ENCODE measurements at regions not wholly inside any gene's neighbourhood (a gene's known extent, or its start where the extent isn't known, plus 50 kb on each side); places are given as distances from the start of the nearest gene placed in this dataset.

GRCh38 chr3:28577941-28578500 is 229.4 kb upstream of the AZI2 start:
- Mint-ChIP-seq H3K27ac (no peak overlapping the region), H3K27me3 (ENCODE audit: insufficient read depth, low read depth, poor library complexity) (peaks cover 25% of the 10 kb centered on the region), H3K4me1 (peaks cover 44% of the 10 kb centered on the region), H3K4me3 (peak overlapping the region; percentile 84; the same call in 1 of the 3 replicates), H3K36me3 (ENCODE audit: low read depth) (no peaks in the 10 kb centered on the region), H3K9me3 (no peaks in the 10 kb centered on the region)
- H3F3A ChIP-seq (replicated peaks; ENCODE audit: low read depth): 0 out of 2 replicates have a peak, but pooled peaks cover 6% of the 10 kb centered on the region
- H3K9me2 ChIP-seq (ENCODE audit: insufficient read depth): no peaks in the 10 kb centered on the region
- ATAC-seq (no peak), DNase-seq (ENCODE audit: low spot score) (no peak)
- no peak overlapping the region for H3K27ac ChIP-seq (ENCODE audit: low read depth)
- H3K79me2 ChIP-seq (replicated peaks; ENCODE audit: insufficient read depth): peaks cover 18% of the 10 kb centered on the region
- no peaks in the 10 kb centered on the region for H3K36me3 ChIP-seq (ENCODE audit: insufficient read depth)
- TF ChIP-seq, protein P1, sequence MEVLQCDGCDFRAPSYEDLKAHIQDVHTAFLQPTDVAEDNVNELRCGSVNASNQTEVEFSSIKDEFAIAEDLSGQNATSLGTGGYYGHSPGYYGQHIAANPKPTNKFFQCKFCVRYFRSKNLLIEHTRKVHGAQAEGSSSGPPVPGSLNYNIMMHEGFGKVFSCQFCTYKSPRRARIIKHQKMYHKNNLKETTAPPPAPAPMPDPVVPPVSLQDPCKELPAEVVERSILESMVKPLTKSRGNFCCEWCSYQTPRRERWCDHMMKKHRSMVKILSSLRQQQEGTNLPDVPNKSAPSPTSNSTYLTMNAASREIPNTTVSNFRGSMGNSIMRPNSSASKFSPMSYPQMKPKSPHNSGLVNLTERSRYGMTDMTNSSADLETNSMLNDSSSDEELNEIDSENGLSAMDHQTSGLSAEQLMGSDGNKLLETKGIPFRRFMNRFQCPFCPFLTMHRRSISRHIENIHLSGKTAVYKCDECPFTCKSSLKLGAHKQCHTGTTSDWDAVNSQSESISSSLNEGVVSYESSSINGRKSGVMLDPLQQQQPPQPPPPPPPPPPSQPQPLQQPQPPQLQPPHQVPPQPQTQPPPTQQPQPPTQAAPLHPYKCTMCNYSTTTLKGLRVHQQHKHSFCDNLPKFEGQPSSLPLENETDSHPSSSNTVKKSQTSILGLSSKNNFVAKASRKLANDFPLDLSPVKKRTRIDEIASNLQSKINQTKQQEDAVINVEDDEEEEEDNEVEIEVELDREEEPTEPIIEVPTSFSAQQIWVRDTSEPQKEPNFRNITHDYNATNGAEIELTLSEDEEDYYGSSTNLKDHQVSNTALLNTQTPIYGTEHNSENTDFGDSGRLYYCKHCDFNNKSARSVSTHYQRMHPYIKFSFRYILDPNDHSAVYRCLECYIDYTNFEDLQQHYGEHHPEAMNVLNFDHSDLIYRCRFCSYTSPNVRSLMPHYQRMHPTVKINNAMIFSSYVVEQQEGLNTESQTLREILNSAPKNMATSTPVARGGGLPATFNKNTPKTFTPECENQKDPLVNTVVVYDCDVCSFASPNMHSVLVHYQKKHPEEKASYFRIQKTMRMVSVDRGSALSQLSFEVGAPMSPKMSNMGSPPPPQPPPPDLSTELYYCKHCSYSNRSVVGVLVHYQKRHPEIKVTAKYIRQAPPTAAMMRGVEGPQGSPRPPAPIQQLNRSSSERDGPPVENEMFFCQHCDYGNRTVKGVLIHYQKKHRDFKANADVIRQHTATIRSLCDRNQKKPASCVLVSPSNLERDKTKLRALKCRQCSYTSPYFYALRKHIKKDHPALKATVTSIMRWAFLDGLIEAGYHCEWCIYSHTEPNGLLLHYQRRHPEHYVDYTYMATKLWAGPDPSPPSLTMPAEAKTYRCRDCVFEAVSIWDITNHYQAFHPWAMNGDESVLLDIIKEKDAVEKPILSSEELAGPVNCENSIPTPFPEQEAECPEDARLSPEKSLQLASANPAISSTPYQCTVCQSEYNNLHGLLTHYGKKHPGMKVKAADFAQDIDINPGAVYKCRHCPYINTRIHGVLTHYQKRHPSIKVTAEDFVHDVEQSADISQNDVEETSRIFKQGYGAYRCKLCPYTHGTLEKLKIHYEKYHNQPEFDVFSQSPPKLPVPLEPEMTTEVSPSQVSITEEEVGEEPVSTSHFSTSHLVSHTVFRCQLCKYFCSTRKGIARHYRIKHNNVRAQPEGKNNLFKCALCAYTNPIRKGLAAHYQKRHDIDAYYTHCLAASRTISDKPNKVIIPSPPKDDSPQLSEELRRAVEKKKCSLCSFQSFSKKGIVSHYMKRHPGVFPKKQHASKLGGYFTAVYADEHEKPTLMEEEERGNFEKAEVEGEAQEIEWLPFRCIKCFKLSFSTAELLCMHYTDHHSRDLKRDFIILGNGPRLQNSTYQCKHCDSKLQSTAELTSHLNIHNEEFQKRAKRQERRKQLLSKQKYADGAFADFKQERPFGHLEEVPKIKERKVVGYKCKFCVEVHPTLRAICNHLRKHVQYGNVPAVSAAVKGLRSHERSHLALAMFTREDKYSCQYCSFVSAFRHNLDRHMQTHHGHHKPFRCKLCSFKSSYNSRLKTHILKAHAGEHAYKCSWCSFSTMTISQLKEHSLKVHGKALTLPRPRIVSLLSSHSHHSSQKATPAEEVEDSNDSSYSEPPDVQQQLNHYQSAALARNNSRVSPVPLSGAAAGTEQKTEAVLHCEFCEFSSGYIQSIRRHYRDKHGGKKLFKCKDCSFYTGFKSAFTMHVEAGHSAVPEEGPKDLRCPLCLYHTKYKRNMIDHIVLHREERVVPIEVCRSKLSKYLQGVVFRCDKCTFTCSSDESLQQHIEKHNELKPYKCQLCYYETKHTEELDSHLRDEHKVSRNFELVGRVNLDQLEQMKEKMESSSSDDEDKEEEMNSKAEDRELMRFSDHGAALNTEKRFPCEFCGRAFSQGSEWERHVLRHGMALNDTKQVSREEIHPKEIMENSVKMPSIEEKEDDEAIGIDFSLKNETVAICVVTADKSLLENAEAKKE (CRISPR knock-in tag; IDR thresholded peaks at IDR 0.05): no peak
- TF ChIP-seq ZNF114 (CRISPR knock-in tag; IDR thresholded peaks at IDR 0.05): no peak
- TF ChIP-seq JUNB (IDR thresholded peaks at IDR 0.05; ENCODE audit: unreplicated experiment): no peak
- no peak for TF ChIP-seq NANOG (IDR thresholded peaks at IDR 0.05; ENCODE audit: borderline replicate concordance)
- no peak for TF ChIP-seq EZH2phosphoT487 (IDR thresholded peaks at IDR 0.05; ENCODE audit: unreplicated experiment)
- TF ChIP-seq ETS1 (IDR thresholded peaks at IDR 0.05): no peak
- no peak for TF ChIP-seq CREB1 (CRISPR knock-in tag; IDR thresholded peaks at IDR 0.05; ENCODE audit: low read depth)
- no peak for TF ChIP-seq ZNF331 (CRISPR knock-in tag; IDR thresholded peaks at IDR 0.05; ENCODE audit: low read depth)
- TF ChIP-seq STAT1 (IDR thresholded peaks at IDR 0.05; ENCODE audit: unreplicated experiment): no peak
- no peak for TF ChIP-seq CTCF (conservative IDR thresholded peaks at IDR 0.05; ENCODE audit: low read depth in 2 of 2)
- TF ChIP-seq POLR2AphosphoS5 (IDR thresholded peaks at IDR 0.05; ENCODE audit: low read depth): no peak
- no peak for TF ChIP-seq REST (IDR thresholded peaks at IDR 0.05; ENCODE audit: unreplicated experiment)
- no peak for TF ChIP-seq EZH2 (IDR thresholded peaks at IDR 0.05; ENCODE audit: low read depth, unreplicated experiment)
- H3K4me3 ChIP-seq: peak overlapping the region; percentile 84
- H2AFZ ChIP-seq: no peak overlapping the region
- H3K4me1 ChIP-seq (ENCODE audit: insufficient read depth): peaks cover 45% of the 10 kb centered on the region
- H3K4me2 ChIP-seq: peak overlapping the region; percentile 87
- peaks cover 41% of the 10 kb centered on the region for H3K27me3 ChIP-seq (ENCODE audit: insufficient read depth)
- H4K20me1 ChIP-seq (replicated peaks; ENCODE audit: insufficient read depth): 0 out of 2 replicates have a peak, but pooled peaks cover 5% of the 10 kb centered on the region
